ENCODE measurements at regions not wholly inside any gene's neighbourhood (a gene's known extent, or its start where the extent isn't known, plus 50 kb on each side); places are given as distances from the start of the nearest gene placed in this dataset.

- Mint-ChIP-seq H3K27me3 (ENCODE audit: low read depth in 2 of 2) (peaks cover 0 to 3% of the 10 kb centered on the region in 2 donors), H3K36me3 (no peaks in the 10 kb centered on the region), H3K4me3 (no peak overlapping the region), H3K4me1 (no peaks in the 10 kb centered on the region), H3K9me3 (no peaks in the 10 kb centered on the region), H3K27ac (no peak overlapping the region)
- no peaks in the 10 kb centered on the region for H3K36me3 ChIP-seq (ENCODE audit: control insufficient read depth, insufficient read depth, low read length)
- H3K27ac ChIP-seq (ENCODE audit: low read length), result no peak overlapping the region
- ATAC-seq (no peak), DNase-seq (no peak)
- 92% methylated on average over 3 of the region's 3 CpGs for WGBS (ENCODE audit: insufficient coverage)
- H3K4me1 ChIP-seq (ENCODE audit: control insufficient read depth, insufficient read depth, low read length), result no peaks in the 10 kb centered on the region
- H3K4me3 ChIP-seq (ENCODE audit: low read length), result no peak overlapping the region
- TF ChIP-seq CTCF (IDR thresholded peaks at IDR 0.05), result no peak
- intact Hi-C loops (cut with micrococcal nuclease), result no loop called here
- no peaks in the 10 kb centered on the region for H3K27me3 ChIP-seq (ENCODE audit: control insufficient read depth, insufficient read depth, low read length)
- no peaks in the 10 kb centered on the region for H3K9me3 ChIP-seq (ENCODE audit: control insufficient read depth, insufficient read depth, low read length)
Observed at GRCh38 chrY:19622392-19622791, 122.1 kb downstream of the KDM5D start.

DNA sequence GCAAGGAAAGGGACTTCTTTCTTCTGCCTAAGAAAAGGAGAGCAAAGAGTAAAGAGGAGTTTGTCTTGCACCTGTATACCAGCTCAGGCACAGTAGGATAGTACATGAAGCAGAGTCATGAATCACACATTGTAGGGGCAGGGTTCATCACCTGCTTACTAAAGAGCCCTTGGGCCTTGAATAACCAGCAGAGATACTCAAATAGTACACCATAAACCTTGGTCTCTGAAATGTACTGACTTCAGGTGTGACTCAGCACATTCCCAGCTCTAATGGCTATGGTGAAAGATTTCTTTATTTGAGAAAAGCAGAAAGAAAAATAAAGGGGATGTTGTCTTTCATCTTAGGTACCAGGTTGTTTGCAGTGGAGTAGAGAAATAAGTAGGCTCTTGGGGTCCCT, 122.8 kb downstream of the KDM5D start:
- DNase-seq (no peak), ATAC-seq (no peak)
- Mint-ChIP-seq H3K4me1 (no peaks in the 10 kb centered on the region), H3K9me3 (no peaks in the 10 kb centered on the region), H3K27ac (no peak overlapping the region), H3K27me3 (ENCODE audit: low read depth in 2 of 2) (no peaks in the 10 kb centered on the region), H3K4me3 (no peak overlapping the region), H3K36me3 (no peaks in the 10 kb centered on the region)
- no peaks in the 10 kb centered on the region for H3K36me3 ChIP-seq (ENCODE audit: control insufficient read depth, insufficient read depth, low read length)
- no peak for TF ChIP-seq CTCF (IDR thresholded peaks at IDR 0.05)
- H3K27me3 ChIP-seq (ENCODE audit: control insufficient read depth, insufficient read depth, low read length), result no peaks in the 10 kb centered on the region
- no peak overlapping the region for H3K4me3 ChIP-seq (ENCODE audit: low read length)
- intact Hi-C loops (cut with micrococcal nuclease), result no loop called here
- no peaks in the 10 kb centered on the region for H3K9me3 ChIP-seq (ENCODE audit: control insufficient read depth, insufficient read depth, low read length)
- H3K27ac ChIP-seq (ENCODE audit: low read length), result no peak overlapping the region
- no peaks in the 10 kb centered on the region for H3K4me1 ChIP-seq (ENCODE audit: control insufficient read depth, insufficient read depth, low read length)

GRCh38 chrY:19601113-19601512, 143.4 kb downstream of the KDM5D start:
- no peak for TF ChIP-seq CTCF (IDR thresholded peaks at IDR 0.05)
- no peak overlapping the region for H3K27ac Mint-ChIP-seq
- 100% methylated on average over 2 of the region's 3 CpGs for WGBS (ENCODE audit: insufficient coverage)
- Histone ChIP-seq H3K27ac (ENCODE audit: low read length) (no peak overlapping the region), H3K27me3 (ENCODE audit: control insufficient read depth, insufficient read depth, low read length) (no peaks in the 10 kb centered on the region), H3K4me3 (ENCODE audit: low read length) (no peak overlapping the region), H3K9me3 (ENCODE audit: control insufficient read depth, insufficient read depth, low read length) (no peaks in the 10 kb centered on the region), H3K36me3 (ENCODE audit: control insufficient read depth, insufficient read depth, low read length) (no peaks in the 10 kb centered on the region), H3K4me1 (ENCODE audit: control insufficient read depth, insufficient read depth, low read length) (no peaks in the 10 kb centered on the region)
- no peaks in the 10 kb centered on the region for H3K9me3 Mint-ChIP-seq
- H3K27me3 Mint-ChIP-seq (ENCODE audit: low read depth in 2 of 2), result no peaks in the 10 kb centered on the region
- no peak overlapping the region for H3K4me3 Mint-ChIP-seq
- H3K36me3 Mint-ChIP-seq, result no peaks in the 10 kb centered on the region
- ATAC-seq (no peak), DNase-seq (no peak)
- no peaks in the 10 kb centered on the region for H3K4me1 Mint-ChIP-seq
- intact Hi-C loops (cut with micrococcal nuclease), result no loop called here

GRCh38 chrY:19600711-19601110, 143.8 kb downstream of the KDM5D start:
- Histone ChIP-seq H3K4me3 (ENCODE audit: low read length) (no peak overlapping the region), H3K27me3 (ENCODE audit: control insufficient read depth, insufficient read depth, low read length) (no peaks in the 10 kb centered on the region), H3K36me3 (ENCODE audit: control insufficient read depth, insufficient read depth, low read length) (no peaks in the 10 kb centered on the region), H3K27ac (ENCODE audit: low read length) (no peak overlapping the region), H3K9me3 (ENCODE audit: control insufficient read depth, insufficient read depth, low read length) (no peaks in the 10 kb centered on the region), H3K4me1 (ENCODE audit: control insufficient read depth, insufficient read depth, low read length) (no peaks in the 10 kb centered on the region)
- Mint-ChIP-seq H3K36me3 (no peaks in the 10 kb centered on the region), H3K9me3 (no peaks in the 10 kb centered on the region), H3K4me3 (no peak overlapping the region), H3K27ac (no peak overlapping the region), H3K27me3 (ENCODE audit: low read depth in 2 of 2) (no peaks in the 10 kb centered on the region), H3K4me1 (no peaks in the 10 kb centered on the region)
- no peak for TF ChIP-seq CTCF (IDR thresholded peaks at IDR 0.05)
- 100% methylated on average over 1 of the region's 3 CpGs for WGBS (ENCODE audit: insufficient coverage)
- intact Hi-C loops (cut with micrococcal nuclease), result no loop called here
- ATAC-seq (no peak), DNase-seq (no peak)
